OCI-LY7 (cell line): ENCODE measurements at regions not wholly inside any gene's neighbourhood (a gene's known extent, or its start where the extent isn't known, plus 50 kb on each side); places are given as distances from the start of the nearest gene placed in this dataset.

Experiments
- BruUV-seq: library from RNA; stranded (reverse); fragments of 400-500 nt; replicated peaks from 2 replicates; lab custom pipeline; 2021; lab: Mats Ljungman, UMichigan
- CTCF ChIA-PET: fragments of 300-600 bp; sonication (Branson Sonifier 250); formaldehyde crosslinking; loops from one replicate; lab custom pipeline; 2022; ENCODE audit warnings: antibody characterized with exemption; ENCODE audit not compliant: unreplicated experiment; lab: Charles Lee
- POLR2A ChIA-PET: fragments of 300-600 bp; sonication (Branson Sonifier 250); formaldehyde crosslinking; loops from one replicate; lab custom pipeline; 2022; ENCODE audit warnings: antibody characterized with exemption; lab: Charles Lee
- DNase-seq: peaks from one replicate; pipeline ENCODE4 v3.0.0-alpha.2; 2015; ENCODE audit warnings: low spot score
- H2AFZ ChIP-seq: fragments of 200-600 bp; sonication (generic), shearing (Covaris generic); 2 replicates; pipeline ENCODE4 v1.6.1; 2014; ENCODE audit warnings: mild to moderate bottlenecking, antibody characterized with exemption, low read length, moderate library complexity
- H3K27ac ChIP-seq: fragments of 200-600 bp; sonication (generic); 2 replicates; pipeline ENCODE4 v1.5.1; 2014; ENCODE audit warnings: mixed run types, low read depth, mild to moderate bottlenecking, moderate library complexity, low read length, inconsistent platforms; ENCODE audit not compliant: poor library complexity, severe bottlenecking
- H3K36me3 ChIP-seq: fragments of 200-600 bp; sonication (generic); 2 replicates; pipeline ENCODE4 v1.6.1; 2014; ENCODE audit warnings: mild to moderate bottlenecking, antibody characterized with exemption, low read length, moderate library complexity, mixed read lengths; ENCODE audit not compliant: insufficient read depth
- H3K4me1 ChIP-seq: fragments of 200-600 bp; sonication (generic); 2 replicates; pipeline ENCODE4 v1.5.1; 2014; ENCODE audit warnings: mild to moderate bottlenecking, low read length; ENCODE audit not compliant: insufficient read depth, poor library complexity, severe bottlenecking
- H3K4me2 ChIP-seq: fragments of 200-600 bp; sonication (generic); 2 replicates; pipeline ENCODE4 v1.6.1; 2014; ENCODE audit warnings: mild to moderate bottlenecking, low read length
- H3K4me3 ChIP-seq: fragments of 200-600 bp; sonication (generic); 2 replicates; pipeline ENCODE4 v1.5.1; 2014; ENCODE audit warnings: mild to moderate bottlenecking, low read depth, low read length; ENCODE audit not compliant: poor library complexity, severe bottlenecking
- H3K79me2 ChIP-seq: fragments of 200-600 bp; sonication (generic); 2 replicates; pipeline ENCODE4 v1.6.1; 2016; ENCODE audit warnings: low read depth, mild to moderate bottlenecking, low read length, moderate library complexity, mixed read lengths; ENCODE audit not compliant: insufficient read depth
- H3K9me2 ChIP-seq: fragments of 200-600 bp; sonication (generic); 2 replicates; pipeline ENCODE4 v1.6.1; 2016; ENCODE audit warnings: mild to moderate bottlenecking, low read length, mixed read lengths; ENCODE audit not compliant: insufficient read depth
- H3K9me3 ChIP-seq: fragments of 200-600 bp; sonication (generic); 2 replicates; pipeline ENCODE4 v1.6.1; 2014; ENCODE audit warnings: mild to moderate bottlenecking, mixed run types, low read length, mixed read lengths
- H4K20me1 ChIP-seq: fragments of 200-600 bp; sonication (generic); 2 replicates; pipeline ENCODE4 v1.6.1; 2014; ENCODE audit warnings: mild to moderate bottlenecking, antibody characterized with exemption, low read length, moderate library complexity, mixed read lengths; ENCODE audit not compliant: insufficient read depth
- CTCF ChIP-seq: fragments of 200-600 bp; sonication (generic); conservative IDR thresholded peaks from 2 replicates; pipeline ENCODE4 v1.5.1; 2014; ENCODE audit warnings: mild to moderate bottlenecking, antibody characterized with exemption, low read length, moderate library complexity, mixed read lengths
- EZH2phosphoT487 ChIP-seq: fragments of 200-600 bp; sonication (generic); IDR thresholded peaks from 2 replicates; pipeline ENCODE4 v1.6.1; 2018; ENCODE audit warnings: low read depth, borderline replicate concordance, mild to moderate bottlenecking, mixed run types, antibody characterized with exemption, low read length, moderate library complexity, mixed read lengths
- intact Hi-C: fragments of 100-400 bp; cut with micrococcal nuclease; formaldehyde crosslinking; loops from one replicate; pipeline ENCODE4 v1.10.0; 2022; ENCODE audit not compliant: unreplicated experiment

- Histone ChIP-seq H2AFZ (no peak overlapping the region), H3K4me3 (no peak overlapping the region), H3K4me2 (no peak overlapping the region), H4K20me1 (no peaks in the 10 kb centered on the region), H3K4me1 (no peaks in the 10 kb centered on the region), H3K79me2 (no peaks in the 10 kb centered on the region), H3K36me3 (no peaks in the 10 kb centered on the region), H3K9me3 (no peaks in the 10 kb centered on the region), H3K9me2 (no peaks in the 10 kb centered on the region), H3K27ac (no peak overlapping the region)
- ChIA-PET CTCF (no interaction called here), POLR2A (interaction anchor here (0.5 kb wide), 1 partner anchor 269 kb away, joined by 5 read pairs; no protein-coding TSS in a partner anchor)
- DNase-seq = no peak
- intact Hi-C loops = no loop called here
- TF ChIP-seq EZH2phosphoT487 (no peak), CTCF (no peak)
- BruUV-seq = no TSS peak
These were observed 1906.6 kb upstream of the TENM3 start for GRCh38 chr4:180336494-180337090.

GRCh38 chr4:180341926-180342325 lies 1901.3 kb upstream of the TENM3 start:
- no peaks in the 10 kb centered on the region for H3K79me2 ChIP-seq
- no peaks in the 10 kb centered on the region for H3K36me3 ChIP-seq
- no TSS peak for BruUV-seq
- H3K4me2 ChIP-seq = no peak overlapping the region
- no peak overlapping the region for H2AFZ ChIP-seq
- no peak for TF ChIP-seq EZH2phosphoT487
- no peak for TF ChIP-seq CTCF
- H3K9me2 ChIP-seq = no peaks in the 10 kb centered on the region
- no peaks in the 10 kb centered on the region for H4K20me1 ChIP-seq
- ChIA-PET CTCF (no interaction called here), POLR2A (interaction anchor here (0.6 to 0.9 kb wide), 2 partner anchors 14 to 1702 kb away, joined by 3 to 4 read pairs; no protein-coding TSS in a partner anchor)
- no peaks in the 10 kb centered on the region for H3K9me3 ChIP-seq
- H3K27ac ChIP-seq = no peak overlapping the region
- intact Hi-C loops = no loop called here
- DNase-seq = no peak
- H3K4me3 ChIP-seq = no peak overlapping the region
- no peaks in the 10 kb centered on the region for H3K4me1 ChIP-seq

GRCh38 chr4:180350901-180351300 lies 1892.3 kb upstream of the TENM3 start:
- no TSS peak for BruUV-seq
- POLR2A ChIA-PET = interaction anchor here (0.6 to 0.7 kb wide), 4 partner anchors 24 to 242 kb away, joined by 3 read pairs; no protein-coding TSS in a partner anchor
- H3K9me3 ChIP-seq = no peaks in the 10 kb centered on the region
- H4K20me1 ChIP-seq = no peaks in the 10 kb centered on the region
- H3K27ac ChIP-seq = no peak overlapping the region
- H3K79me2 ChIP-seq = no peaks in the 10 kb centered on the region
- CTCF ChIA-PET = no interaction called here
- no peaks in the 10 kb centered on the region for H3K9me2 ChIP-seq
- intact Hi-C loops = no loop called here
- no peaks in the 10 kb centered on the region for H3K4me1 ChIP-seq
- no peak overlapping the region for H3K4me2 ChIP-seq
- no peaks in the 10 kb centered on the region for H3K36me3 ChIP-seq
- TF ChIP-seq EZH2phosphoT487 = no peak
- no peak for TF ChIP-seq CTCF
- H3K4me3 ChIP-seq = no peak overlapping the region
- H2AFZ ChIP-seq = no peak overlapping the region
- no peak for DNase-seq
